HT-29 (cell line): ENCODE measurements at regions not wholly inside any gene's neighbourhood (a gene's known extent, or its start where the extent isn't known, plus 50 kb on each side); places are given as distances from the start of the nearest gene placed in this dataset.
"Not testable (repeated sequence)": the region's sequence is repeated elsewhere in the genome, so short reads cannot be mapped to it uniquely, and the experiment has no call there.

ENCODE experiments used
- DNase-seq: peaks from one replicate; pipeline ENCODE4 v3.0.0-alpha.2; 2015; ENCODE audit warnings: low spot score

- DNase-seq, result peak; percentile 33
These were observed 552.7 kb downstream of the ZNF674 start for GRCh38 chrX:45992402-45993123.

- no peak for DNase-seq
These were observed 558.2 kb downstream of the ZNF674 start for GRCh38 chrX:45986971-45987370.

- DNase-seq, result no peak
These were observed 559.1 kb downstream of the ZNF674 start for GRCh38 chrX:45986081-45986480.

- not testable (repeated sequence) for DNase-seq
These were observed 562.1 kb downstream of the ZNF674 start for GRCh38 chrX:45982958-45983727.

- no peak for DNase-seq
These were observed 564.5 kb downstream of the ZNF674 start for GRCh38 chrX:45980726-45981125.

- no peak for DNase-seq
These were observed 569.6 kb downstream of the ZNF674 start for GRCh38 chrX:45975633-45976032.

GRCh38 chrX:45972636-45973035 lies 572.6 kb downstream of the ZNF674 start:
- DNase-seq, result no peak

GRCh38 chrX:45959567-45959966 lies 585.7 kb downstream of the ZNF674 start:
- DNase-seq, result no peak

- no peak for DNase-seq
These were observed 588.9 kb downstream of the ZNF674 start for GRCh38 chrX:45956191-45956870.

- no peak for DNase-seq
These were observed 589.6 kb downstream of the ZNF674 start for GRCh38 chrX:45955661-45956060.

- no peak for DNase-seq
These were observed 591.2 kb downstream of the ZNF674 start for GRCh38 chrX:45954026-45954425.

GRCh38 chrX:45952030-45952429 lies 593.2 kb downstream of the ZNF674 start:
- DNase-seq, result peak; percentile 23

- DNase-seq, result no peak
These were observed 609.8 kb downstream of the ZNF674 start for GRCh38 chrX:45935408-45935807.

GRCh38 chrX:45912316-45912715 lies 632.9 kb downstream of the ZNF674 start:
- no peak for DNase-seq

- no peak for DNase-seq
These were observed 637.4 kb downstream of the ZNF674 start for GRCh38 chrX:45907786-45908185.

- no peak for DNase-seq
These were observed 641.4 kb downstream of the ZNF674 start for GRCh38 chrX:45903781-45904201.

- DNase-seq, result no peak
These were observed 644.2 kb downstream of the ZNF674 start for GRCh38 chrX:45900766-45901615.

GRCh38 chrX:45894864-45895645 lies 650.2 kb downstream of the ZNF674 start:
- DNase-seq, result peak; percentile 67

GRCh38 chrX:45889471-45889870 lies 655.8 kb downstream of the ZNF674 start:
- no peak for DNase-seq

GRCh38 chrX:45888518-45888917 lies 656.7 kb downstream of the ZNF674 start:
- no peak for DNase-seq

GRCh38 chrX:45885931-45886330 lies 659.3 kb downstream of the ZNF674 start:
- no peak for DNase-seq
